B cell (primary cell): ENCODE measurements at regions not wholly inside any gene's neighbourhood (a gene's known extent, or its start where the extent isn't known, plus 50 kb on each side); places are given as distances from the start of the nearest gene placed in this dataset.

ENCODE experiments used
- EZH2 ChIP-seq: IDR thresholded peaks from 2 replicates; pipeline ENCODE4 v1.6.1; 2012; ENCODE audit warnings: borderline replicate concordance, low read depth, mild to moderate bottlenecking, moderate library complexity, low read length; ENCODE audit not compliant: insufficient read depth, poor library complexity, severe bottlenecking
- TF ChIP-seq, protein P1 (sequence below): fragments of 200-600 bp; IDR thresholded peaks from one replicate; pipeline ENCODE4 v1.8.0; 2022; ENCODE audit warnings: antibody characterized with exemption, mild to moderate bottlenecking

DNA sequence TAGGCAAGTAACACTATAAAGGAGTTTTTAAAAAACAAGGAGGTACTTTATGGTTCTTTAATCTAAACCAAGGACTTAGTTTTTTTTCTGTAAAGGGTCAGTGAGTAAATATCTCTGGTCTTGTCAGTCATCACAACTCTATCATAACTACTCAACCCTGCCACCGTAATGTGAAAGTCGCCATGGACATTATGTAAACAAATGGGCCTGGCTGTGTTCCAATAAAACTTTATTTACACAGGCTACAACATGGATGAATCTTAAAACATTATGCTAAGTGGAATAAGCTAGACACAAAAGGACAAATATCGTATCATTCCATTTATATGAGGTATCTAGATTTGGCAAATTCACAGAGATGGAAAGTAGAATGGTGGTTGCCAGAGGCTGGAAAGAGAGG is 60.8 kb upstream of the SP4 start:
- TF ChIP-seq, protein P1, sequence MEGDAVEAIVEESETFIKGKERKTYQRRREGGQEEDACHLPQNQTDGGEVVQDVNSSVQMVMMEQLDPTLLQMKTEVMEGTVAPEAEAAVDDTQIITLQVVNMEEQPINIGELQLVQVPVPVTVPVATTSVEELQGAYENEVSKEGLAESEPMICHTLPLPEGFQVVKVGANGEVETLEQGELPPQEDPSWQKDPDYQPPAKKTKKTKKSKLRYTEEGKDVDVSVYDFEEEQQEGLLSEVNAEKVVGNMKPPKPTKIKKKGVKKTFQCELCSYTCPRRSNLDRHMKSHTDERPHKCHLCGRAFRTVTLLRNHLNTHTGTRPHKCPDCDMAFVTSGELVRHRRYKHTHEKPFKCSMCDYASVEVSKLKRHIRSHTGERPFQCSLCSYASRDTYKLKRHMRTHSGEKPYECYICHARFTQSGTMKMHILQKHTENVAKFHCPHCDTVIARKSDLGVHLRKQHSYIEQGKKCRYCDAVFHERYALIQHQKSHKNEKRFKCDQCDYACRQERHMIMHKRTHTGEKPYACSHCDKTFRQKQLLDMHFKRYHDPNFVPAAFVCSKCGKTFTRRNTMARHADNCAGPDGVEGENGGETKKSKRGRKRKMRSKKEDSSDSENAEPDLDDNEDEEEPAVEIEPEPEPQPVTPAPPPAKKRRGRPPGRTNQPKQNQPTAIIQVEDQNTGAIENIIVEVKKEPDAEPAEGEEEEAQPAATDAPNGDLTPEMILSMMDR = no peak
- TF ChIP-seq EZH2 = no peak
